ENCODE measurements at regions not wholly inside any gene's neighbourhood (a gene's known extent, or its start where the extent isn't known, plus 50 kb on each side); places are given as distances from the start of the nearest gene placed in this dataset.

DNA sequence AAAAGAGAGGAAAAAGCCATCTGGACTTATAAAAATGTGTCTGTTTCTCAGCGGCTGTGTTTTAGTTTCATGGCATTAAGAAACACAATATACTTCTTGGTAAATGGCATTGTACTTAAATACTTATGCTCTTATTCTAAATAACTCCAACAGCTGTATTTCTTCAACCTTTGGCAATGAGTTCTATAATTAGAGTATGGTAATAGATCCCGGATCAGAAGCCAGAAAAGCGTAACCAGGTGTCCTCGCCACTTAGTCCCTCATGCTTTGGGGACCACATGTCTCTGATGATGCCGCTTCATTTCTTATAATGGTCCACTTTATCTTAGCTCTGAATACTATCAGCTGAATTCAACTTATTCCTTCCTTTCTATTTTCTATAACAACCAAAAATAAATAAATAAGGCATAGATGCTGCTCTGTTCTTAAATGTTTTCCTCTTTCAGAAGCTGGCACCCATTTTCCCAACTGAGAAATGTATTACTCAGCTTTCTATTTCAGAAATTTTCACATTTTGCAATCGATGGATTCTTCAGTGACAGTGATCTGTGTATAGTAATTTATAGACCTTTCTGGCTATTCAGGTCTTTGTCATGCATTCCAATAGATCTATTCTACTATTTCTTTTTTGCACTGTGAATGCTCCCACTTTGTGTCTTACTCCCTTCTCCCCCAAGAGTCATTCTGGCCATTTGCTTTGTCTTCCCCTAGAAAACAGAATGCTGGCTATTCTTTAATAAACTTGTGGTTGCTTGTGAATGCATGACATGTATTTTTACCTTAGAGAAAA is 87.6 kb upstream of the KBTBD8 start:
- Histone ChIP-seq H3K27ac (no peak overlapping the region), H3K4me3 (no peak overlapping the region)
- DNase-seq (ENCODE audit: low spot score) = no peak
- TF ChIP-seq, protein P1, sequence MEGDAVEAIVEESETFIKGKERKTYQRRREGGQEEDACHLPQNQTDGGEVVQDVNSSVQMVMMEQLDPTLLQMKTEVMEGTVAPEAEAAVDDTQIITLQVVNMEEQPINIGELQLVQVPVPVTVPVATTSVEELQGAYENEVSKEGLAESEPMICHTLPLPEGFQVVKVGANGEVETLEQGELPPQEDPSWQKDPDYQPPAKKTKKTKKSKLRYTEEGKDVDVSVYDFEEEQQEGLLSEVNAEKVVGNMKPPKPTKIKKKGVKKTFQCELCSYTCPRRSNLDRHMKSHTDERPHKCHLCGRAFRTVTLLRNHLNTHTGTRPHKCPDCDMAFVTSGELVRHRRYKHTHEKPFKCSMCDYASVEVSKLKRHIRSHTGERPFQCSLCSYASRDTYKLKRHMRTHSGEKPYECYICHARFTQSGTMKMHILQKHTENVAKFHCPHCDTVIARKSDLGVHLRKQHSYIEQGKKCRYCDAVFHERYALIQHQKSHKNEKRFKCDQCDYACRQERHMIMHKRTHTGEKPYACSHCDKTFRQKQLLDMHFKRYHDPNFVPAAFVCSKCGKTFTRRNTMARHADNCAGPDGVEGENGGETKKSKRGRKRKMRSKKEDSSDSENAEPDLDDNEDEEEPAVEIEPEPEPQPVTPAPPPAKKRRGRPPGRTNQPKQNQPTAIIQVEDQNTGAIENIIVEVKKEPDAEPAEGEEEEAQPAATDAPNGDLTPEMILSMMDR (IDR thresholded peaks at IDR 0.05) = no peak

DNA sequence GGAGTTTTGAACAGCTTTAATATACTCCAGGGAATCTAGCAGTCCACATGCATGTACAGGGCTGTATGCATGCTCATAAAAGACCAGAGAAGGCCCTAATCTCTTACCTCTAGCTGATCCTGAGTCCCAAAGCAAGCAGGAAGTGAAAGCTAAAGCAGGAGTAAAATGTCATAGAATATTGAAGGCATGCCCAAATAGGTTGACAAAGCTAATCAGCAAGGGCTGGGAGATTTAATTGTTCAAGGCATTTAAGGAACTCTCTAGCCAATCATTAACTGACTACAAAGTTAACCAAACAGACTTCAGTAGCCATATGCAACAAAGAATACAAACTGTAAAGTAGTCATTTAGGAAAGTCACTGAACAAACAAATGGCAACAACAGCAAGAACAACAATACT is 85.8 kb upstream of the KBTBD8 start:
- no peak overlapping the region for H3K27ac ChIP-seq
- TF ChIP-seq, protein P1 (IDR thresholded peaks at IDR 0.05) = no peak
- no peak for DNase-seq (ENCODE audit: low spot score)
- H3K4me3 ChIP-seq = no peak overlapping the region

DNA sequence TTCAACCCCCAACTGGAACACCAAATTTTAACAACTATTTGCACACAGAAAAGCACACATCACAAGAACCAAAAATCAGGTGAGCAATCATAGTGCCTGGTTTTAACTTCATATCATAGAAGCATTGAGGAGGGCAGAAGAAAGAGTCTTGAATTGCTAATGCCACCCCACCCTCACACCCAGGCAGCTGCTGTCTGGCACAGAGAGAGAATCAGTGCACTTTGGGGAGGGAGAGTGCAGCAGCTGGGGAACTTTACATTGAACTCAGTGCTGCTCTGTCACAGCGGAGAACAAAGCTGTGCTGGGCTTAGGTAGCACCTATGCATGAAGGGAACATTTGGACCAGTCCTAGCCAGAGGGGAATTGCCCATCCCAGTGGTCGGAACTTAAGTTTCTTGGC is 76.0 kb upstream of the KBTBD8 start:
- Histone ChIP-seq H3K27ac (no peak overlapping the region), H3K4me3 (no peak overlapping the region)
- TF ChIP-seq, protein P1 (IDR thresholded peaks at IDR 0.05) = no peak
- no peak for DNase-seq (ENCODE audit: low spot score)

DNA sequence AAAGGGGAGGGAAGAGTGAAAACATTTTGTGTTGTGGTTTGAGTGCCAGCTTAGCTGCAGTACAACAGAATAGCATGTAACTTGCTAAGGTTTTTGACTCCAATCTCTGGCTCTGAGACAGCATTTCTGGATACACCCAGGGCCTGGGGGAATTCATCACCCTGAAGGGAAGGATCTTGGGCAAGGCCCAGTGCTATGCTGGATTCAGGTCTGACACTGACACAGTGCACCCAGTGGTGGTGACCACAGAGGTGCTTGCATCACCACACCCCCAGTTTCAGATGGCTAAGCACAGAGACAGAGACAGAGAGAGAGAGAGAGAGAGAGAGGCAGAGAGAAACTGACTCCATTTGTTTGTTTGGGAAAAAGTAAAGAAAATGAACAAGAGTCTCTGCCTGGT is 74.1 kb upstream of the KBTBD8 start:
- Histone ChIP-seq H3K4me3 (no peak overlapping the region), H3K27ac (no peak overlapping the region)
- no peak for DNase-seq (ENCODE audit: low spot score)
- TF ChIP-seq, protein P1 (IDR thresholded peaks at IDR 0.05) = no peak

DNA sequence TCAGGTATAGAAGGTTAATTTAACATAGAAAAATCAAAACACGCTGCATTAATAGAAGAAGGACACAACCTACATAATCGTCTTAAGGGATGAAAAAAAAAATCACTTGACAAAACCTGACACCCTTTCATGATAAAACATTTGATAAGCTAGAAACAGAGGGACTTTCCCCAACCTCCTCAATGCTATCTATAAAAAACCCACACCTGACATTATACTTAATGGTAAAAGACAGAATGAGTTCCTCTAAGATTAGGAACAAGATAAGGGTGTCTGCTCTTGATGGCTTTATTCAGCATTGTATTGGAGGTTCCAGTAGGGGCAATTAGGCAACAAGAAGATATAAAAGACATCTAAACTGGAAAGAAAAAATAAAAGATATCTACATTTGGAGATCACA is 69.9 kb upstream of the KBTBD8 start:
- Histone ChIP-seq H3K4me3 (no peak overlapping the region), H3K27ac (no peak overlapping the region)
- TF ChIP-seq, protein P1 (IDR thresholded peaks at IDR 0.05) = no peak
- no peak for DNase-seq (ENCODE audit: low spot score)

DNA sequence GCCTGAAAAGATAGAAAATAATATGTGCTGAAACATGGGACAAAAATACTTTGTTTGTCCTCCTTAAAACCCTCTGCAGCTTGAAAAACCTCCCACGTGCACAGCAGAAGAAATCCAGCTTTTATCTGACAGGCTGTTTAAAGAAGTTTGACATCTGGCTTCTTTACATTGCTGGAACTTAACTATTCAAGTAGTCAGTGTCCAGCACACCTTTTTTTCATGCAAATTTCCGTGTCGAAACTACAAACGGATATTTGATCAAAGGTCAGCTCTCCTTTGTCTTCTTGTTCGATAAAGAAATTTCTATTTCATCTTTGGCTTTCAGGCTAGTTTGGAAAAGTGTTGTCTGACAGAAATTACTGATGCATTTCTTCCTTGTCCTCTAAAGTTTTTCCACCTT is 66.8 kb upstream of the KBTBD8 start:
- no peak for DNase-seq (ENCODE audit: low spot score)
- TF ChIP-seq, protein P1 (IDR thresholded peaks at IDR 0.05) = no peak
- Histone ChIP-seq H3K4me3 (no peak overlapping the region), H3K27ac (no peak overlapping the region)

DNA sequence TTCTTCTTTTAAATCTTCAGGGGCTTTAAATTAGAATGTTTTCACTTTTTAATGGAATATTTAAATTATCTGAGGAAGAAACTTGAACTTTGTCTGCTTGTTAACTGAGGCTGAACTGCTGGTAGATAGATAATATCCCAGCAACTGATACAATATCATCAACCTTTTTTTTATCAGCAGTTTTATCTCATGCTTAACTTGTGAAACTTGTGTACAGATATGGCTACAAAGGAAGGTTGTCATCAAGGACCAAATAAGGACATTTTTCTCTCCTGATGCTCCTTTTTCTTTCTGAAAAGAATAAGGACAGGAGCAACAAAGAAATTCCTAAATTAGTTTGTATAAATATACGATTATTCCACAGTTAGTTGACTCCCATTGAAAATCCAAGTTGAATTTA is 66.4 kb upstream of the KBTBD8 start:
- TF ChIP-seq, protein P1 (IDR thresholded peaks at IDR 0.05) = no peak
- no peak overlapping the region for H3K27ac ChIP-seq
- no peak for DNase-seq (ENCODE audit: low spot score)
- no peak overlapping the region for H3K4me3 ChIP-seq
